Activated naive CD4-positive, alpha-beta T cell treated with Interleukin-2 at 50 U/mL for 16 hours (primary cell): ENCODE measurements at regions not wholly inside any gene's neighbourhood (a gene's known extent, or its start where the extent isn't known, plus 50 kb on each side); places are given as distances from the start of the nearest gene placed in this dataset.

ENCODE experiments used
- DNase-seq: peaks from one replicate; pipeline ENCODE4 v3.0.0-alpha.2; 2020

GRCh38 chr3:29070959-29071634 lies 209.8 kb upstream of the RBMS3 start:
- no peak for DNase-seq

- no peak for DNase-seq
These were observed 208.3 kb upstream of the RBMS3 start for GRCh38 chr3:29072611-29073010.

DNA sequence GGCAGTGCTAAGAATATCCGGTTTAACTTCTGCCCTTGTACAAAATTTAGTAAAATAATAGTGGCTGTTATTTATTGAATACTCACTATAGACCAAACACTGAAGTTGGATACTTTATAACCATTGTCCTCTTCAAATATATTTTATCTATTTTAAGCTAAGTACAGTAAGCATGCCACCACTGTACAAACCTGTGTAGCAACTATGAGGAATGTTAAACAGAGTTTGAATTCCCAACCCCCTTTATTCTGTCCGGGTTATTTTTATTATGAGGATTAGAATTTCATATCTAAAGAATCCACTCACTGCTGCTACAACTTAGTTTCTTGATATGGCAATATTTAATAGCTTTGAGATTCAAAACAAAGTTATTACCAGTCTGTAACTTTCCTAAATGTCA lies 203.5 kb upstream of the RBMS3 start:
- DNase-seq: no peak

GRCh38 chr3:29079358-29079757 lies 201.5 kb upstream of the RBMS3 start:
- no peak for DNase-seq

GRCh38 chr3:29080967-29081366 lies 199.9 kb upstream of the RBMS3 start:
- DNase-seq: no peak

- DNase-seq: no peak
These were observed 197.8 kb upstream of the RBMS3 start for GRCh38 chr3:29083081-29083480.

DNA sequence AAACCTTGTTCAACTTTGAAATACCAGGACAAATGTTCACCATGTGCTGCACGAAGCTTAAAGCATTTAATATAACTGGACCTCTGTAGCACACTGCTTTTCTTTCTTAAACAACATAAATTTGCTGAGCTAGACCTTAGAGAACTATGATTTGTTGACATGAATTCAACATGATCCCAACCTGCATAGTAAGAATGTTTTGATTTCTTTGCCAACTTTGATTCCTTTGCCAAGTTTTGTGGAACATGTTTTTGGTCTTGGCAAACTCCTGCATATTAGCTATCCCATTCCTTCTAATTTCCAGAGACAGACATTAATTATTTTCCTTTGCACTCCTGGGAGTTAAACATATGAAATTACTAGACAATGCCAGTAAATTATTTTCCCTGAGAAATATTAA lies 197.2 kb upstream of the RBMS3 start:
- DNase-seq: no peak

DNA sequence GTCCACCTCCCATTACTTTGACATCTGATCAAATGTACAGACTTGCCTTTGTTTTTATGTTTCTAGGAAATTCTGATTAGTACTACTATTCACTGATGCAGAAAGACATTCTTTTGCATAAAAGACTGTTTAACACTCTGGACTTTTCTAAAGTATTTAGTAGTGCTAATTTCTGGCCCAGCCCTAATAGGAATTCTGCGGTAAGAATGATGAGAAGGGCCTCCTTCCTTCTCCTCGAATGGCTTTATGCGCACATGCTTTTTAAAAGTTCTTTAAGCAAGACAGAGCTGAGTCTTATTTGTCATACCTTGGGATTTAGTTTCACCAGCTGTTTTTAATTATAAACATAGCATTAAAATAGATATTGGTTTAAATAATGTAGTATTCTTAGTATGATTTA lies 192.3 kb upstream of the RBMS3 start:
- DNase-seq: no peak

DNA sequence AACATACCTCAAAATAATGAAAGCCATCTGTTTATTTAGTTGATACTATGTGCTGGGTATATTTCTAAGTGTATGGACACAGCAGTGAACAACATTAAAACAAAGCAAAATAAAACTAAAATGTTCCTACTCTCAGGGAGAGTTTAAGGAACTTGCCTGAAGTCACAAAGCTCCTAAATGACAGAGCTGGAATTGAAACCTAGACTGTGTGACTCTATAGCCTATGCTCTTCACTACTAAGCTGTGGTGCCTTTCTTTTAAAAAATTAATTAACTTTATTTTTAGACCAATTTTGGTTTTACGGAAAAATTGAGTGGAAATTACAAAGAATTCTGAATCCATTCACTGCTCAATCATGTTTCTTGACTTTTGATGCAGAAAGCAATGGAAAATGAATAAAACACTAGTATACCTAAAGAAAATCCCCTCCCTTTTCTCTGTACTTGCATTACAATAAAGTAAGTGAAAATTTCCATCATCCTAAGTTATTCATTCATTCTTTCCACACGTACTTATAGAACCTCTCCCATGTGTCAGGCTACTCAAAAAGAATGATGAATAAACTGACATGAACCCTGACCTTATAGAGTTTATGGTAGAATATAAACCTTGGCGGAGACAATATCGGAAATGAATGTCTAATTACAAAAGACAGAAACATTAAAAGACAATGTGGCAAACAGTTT lies 189.8 kb upstream of the RBMS3 start:
- DNase-seq: no peak

- DNase-seq: no peak
These were observed 189.2 kb upstream of the RBMS3 start for GRCh38 chr3:29091599-29092189.

GRCh38 chr3:29092348-29092747 lies 188.5 kb upstream of the RBMS3 start:
- no peak for DNase-seq

- no peak for DNase-seq
These were observed 181.6 kb upstream of the RBMS3 start for GRCh38 chr3:29099296-29099695.

DNA sequence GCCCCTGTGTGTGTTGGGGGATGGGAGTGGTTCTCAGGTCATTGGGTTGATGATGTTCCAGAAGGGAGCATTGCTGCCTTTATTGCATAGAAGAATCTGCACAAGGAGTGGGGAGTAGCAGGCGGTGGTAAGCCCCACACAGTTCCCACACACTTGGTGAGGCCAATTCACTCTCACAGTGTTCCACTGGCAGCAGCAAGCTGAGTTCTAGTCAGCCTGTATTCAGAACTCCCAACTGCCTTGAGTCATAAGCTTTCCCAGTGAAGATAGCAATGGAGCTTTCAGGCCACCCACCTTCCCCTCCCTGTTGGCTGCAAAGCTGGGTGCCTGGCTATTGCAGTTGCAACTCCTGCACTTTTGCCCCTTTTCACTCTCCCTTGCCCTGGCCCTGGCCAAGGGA lies 181.1 kb upstream of the RBMS3 start:
- DNase-seq: no peak

DNA sequence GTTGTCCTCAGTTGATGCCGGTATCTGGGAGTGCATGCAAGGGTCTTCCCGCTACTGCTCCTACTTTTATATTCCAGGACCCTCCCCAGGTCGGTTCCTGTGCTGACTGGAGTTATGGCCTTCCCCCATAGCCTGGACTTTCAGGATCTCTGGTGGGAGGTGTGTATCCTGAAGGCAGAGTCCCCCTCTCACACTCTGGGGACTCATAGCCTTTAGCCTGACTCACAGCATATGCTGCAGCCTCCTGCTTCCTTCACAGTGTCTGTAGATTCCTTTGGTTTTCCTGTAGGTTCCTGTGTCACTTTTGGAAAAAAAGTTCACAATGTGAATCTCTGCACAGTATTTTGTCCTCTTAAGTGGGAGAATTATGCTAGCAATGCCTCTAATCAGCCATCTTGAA lies 180.6 kb upstream of the RBMS3 start:
- no peak for DNase-seq

GRCh38 chr3:29128001-29128400 lies 152.9 kb upstream of the RBMS3 start:
- no peak for DNase-seq

GRCh38 chr3:29137601-29138000 lies 143.3 kb upstream of the RBMS3 start:
- no peak for DNase-seq

GRCh38 chr3:29138171-29138570 lies 142.7 kb upstream of the RBMS3 start:
- DNase-seq: no peak

GRCh38 chr3:29140666-29141065 lies 140.2 kb upstream of the RBMS3 start:
- no peak for DNase-seq

DNA sequence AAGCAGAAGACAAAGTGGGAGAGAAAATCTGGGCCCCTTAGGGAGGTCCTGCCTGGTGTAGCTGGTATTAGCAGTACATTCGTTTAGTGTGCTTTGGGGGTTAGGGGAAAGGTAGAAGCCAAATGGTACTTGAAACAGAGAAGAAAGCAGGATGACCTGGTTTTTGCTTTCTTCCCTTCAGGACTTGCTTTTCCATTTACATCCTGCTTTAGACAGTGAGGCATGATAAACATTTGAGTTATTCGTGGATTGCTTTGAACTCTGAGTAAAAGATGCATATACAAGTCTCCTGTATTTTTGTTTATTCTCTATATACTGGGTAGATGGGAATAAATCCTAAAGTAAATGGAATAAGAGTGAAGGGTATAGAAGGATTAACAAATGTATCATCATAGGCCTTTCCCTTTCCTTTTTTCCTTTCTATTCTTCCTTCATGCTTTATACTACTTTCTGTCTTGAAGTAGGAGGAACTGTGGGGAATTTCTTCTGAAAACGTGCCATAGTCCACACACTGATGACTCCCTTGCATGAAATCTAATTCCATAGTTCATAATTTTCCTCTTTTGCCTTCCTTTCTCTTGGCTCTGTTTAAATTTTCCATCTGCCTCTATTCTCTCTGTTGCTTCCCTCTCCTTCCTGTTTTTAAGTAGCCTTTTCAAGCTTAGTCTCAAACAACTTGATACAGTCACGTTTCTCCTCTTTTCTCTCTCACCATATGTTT lies 139.5 kb upstream of the RBMS3 start:
- no peak for DNase-seq

- no peak for DNase-seq
These were observed 139.0 kb upstream of the RBMS3 start for GRCh38 chr3:29141918-29142275.

GRCh38 chr3:29143151-29143550 lies 137.7 kb upstream of the RBMS3 start:
- DNase-seq: no peak

- no peak for DNase-seq
These were observed 136.5 kb upstream of the RBMS3 start for GRCh38 chr3:29144361-29144760.

GRCh38 chr3:29144807-29145206 lies 136.1 kb upstream of the RBMS3 start:
- no peak for DNase-seq

DNA sequence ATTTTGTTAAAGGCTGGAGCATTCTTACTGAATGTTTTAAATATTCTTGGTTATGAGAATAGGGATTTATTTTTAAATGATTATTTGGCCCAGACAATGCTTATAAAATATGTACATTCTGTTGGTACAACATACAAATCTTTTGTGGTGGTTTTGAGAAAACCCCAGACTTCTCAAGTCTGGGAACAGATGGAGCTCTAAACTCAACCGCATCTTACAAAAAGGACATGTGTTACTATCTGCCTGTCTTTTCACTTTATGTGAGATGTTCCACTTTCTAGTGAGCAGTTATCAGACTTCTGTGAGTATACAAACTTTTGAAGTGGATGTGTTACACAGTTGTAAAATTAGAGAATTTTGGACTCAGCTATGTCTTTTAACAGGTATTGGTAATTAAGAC lies 135.5 kb upstream of the RBMS3 start:
- DNase-seq: no peak
